ENCODE measurements at regions not wholly inside any gene's neighbourhood (a gene's known extent, or its start where the extent isn't known, plus 50 kb on each side); places are given as distances from the start of the nearest gene placed in this dataset.

DNA sequence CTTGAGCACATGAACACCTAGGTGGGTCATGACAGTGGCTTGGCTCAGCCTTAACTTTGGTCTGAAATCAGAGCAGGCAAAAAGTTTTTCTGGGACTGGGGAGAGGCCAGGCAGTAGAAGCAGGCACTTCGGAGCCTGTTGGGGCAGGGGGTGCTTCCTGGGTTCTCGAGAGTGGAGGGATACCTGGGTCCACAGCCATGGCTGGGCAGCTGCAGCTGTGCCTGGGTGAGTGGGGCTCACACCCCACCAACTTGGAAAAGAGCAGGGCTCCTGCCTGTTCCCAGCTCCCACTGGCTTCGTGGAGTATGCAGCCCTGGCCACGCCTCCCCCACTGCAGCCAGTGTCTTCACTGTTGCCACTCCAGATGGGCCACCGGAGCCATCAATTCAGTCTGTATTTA lies 56.4 kb upstream of the NUDT6 start:
- peaks cover 5% of the 10 kb centered on the region; the same call in 1 of the 2 replicates for H3K79me2 ChIP-seq (ENCODE audit: insufficient read depth, low read length)
- no peaks in the 10 kb centered on the region for H3K4me1 ChIP-seq (ENCODE audit: insufficient read depth, low read length)
- DNase-seq: no peak
- no peak overlapping the region; a peak in 1 of 4 replicates for H3K4me3 ChIP-seq (ENCODE audit: low read depth in 1 of 2, low read length in 2 of 2)
- H3K27me3 ChIP-seq (ENCODE audit: insufficient read depth, low read length, poor library complexity): no peaks in the 10 kb centered on the region
- TF ChIP-seq, protein P1, sequence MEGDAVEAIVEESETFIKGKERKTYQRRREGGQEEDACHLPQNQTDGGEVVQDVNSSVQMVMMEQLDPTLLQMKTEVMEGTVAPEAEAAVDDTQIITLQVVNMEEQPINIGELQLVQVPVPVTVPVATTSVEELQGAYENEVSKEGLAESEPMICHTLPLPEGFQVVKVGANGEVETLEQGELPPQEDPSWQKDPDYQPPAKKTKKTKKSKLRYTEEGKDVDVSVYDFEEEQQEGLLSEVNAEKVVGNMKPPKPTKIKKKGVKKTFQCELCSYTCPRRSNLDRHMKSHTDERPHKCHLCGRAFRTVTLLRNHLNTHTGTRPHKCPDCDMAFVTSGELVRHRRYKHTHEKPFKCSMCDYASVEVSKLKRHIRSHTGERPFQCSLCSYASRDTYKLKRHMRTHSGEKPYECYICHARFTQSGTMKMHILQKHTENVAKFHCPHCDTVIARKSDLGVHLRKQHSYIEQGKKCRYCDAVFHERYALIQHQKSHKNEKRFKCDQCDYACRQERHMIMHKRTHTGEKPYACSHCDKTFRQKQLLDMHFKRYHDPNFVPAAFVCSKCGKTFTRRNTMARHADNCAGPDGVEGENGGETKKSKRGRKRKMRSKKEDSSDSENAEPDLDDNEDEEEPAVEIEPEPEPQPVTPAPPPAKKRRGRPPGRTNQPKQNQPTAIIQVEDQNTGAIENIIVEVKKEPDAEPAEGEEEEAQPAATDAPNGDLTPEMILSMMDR (IDR thresholded peaks at IDR 0.05; ENCODE audit: borderline replicate concordance, extremely low read depth, low read length, poor library complexity, severe bottlenecking): no peak
- no peak for TF ChIP-seq EZH2 (IDR thresholded peaks at IDR 0.05; ENCODE audit: borderline replicate concordance, low read depth, low read length, severe bottlenecking)
- H4K20me1 ChIP-seq (ENCODE audit: insufficient read depth, low read length): no peaks in the 10 kb centered on the region
- H3K9me3 ChIP-seq (ENCODE audit: insufficient read depth, low read length, severe bottlenecking): peaks cover 28% of the 10 kb centered on the region
- no peak for ATAC-seq (ENCODE audit: insufficient read depth, low read depth)
- H3K4me2 ChIP-seq (ENCODE audit: insufficient read depth, low read length): no peak overlapping the region
- no peak overlapping the region for H3K9ac ChIP-seq (ENCODE audit: low read depth, low read length)
- no peak overlapping the region for H3K27ac ChIP-seq (ENCODE audit: low read length)
- H3K36me3 ChIP-seq (ENCODE audit: insufficient read depth, low read length): peaks cover 77% of the 10 kb centered on the region
- H2AFZ ChIP-seq (ENCODE audit: low read depth, low read length): no peak overlapping the region

DNA sequence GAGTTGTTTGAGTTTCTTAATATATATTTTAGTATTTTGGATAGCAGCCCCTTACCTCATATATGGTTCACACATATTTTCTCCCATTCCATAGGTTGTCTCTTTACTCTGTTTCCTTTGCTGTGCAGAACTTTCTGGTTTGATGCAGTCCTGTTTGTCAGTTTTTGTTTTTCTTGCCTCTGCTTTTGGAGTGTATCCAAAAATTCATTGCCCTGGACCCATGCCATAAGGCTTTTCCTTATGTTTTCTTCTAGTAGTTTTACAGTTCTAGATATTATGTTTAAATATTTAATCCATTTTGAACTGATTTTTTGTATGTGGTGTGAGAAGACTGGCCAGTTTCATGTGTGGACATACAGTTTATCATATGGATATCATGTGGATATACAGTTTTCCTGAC lies 58.5 kb upstream of the NUDT6 start:
- Histone ChIP-seq H3K36me3 (ENCODE audit: insufficient read depth, low read length) (peaks cover 78% of the 10 kb centered on the region), H3K9me3 (ENCODE audit: insufficient read depth, low read length, severe bottlenecking) (peaks cover 22% of the 10 kb centered on the region)
- no peak for ATAC-seq (ENCODE audit: insufficient read depth, low read depth)

DNA sequence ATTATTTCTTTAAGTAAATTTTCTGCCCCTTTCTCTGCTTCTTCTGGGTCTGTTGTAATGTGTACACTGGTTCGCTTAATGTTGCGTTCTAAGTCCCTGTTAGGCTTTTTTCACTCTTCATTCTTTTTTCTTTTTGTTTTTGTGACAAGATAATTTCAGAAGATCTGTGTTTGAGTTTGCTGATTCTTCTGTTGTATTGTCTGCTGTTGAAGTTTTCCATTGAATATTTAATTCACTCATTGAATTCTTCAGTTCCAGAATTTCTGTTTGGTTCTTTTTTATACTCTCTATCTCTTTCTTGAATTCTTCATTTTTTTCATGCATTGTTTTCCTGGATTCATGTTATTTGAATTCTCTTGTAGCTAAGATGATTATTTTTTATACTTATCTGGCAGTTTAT lies 66.3 kb upstream of the NUDT6 start:
- Histone ChIP-seq H3K4me1 (ENCODE audit: insufficient read depth, low read length) (no peaks in the 10 kb centered on the region), H3K9me3 (ENCODE audit: insufficient read depth, low read length, severe bottlenecking) (peaks cover 21% of the 10 kb centered on the region), H3K4me3 (ENCODE audit: low read depth in 1 of 2, low read length in 2 of 2) (no peak overlapping the region), H3K4me2 (ENCODE audit: insufficient read depth, low read length) (no peak overlapping the region), H3K79me2 (ENCODE audit: insufficient read depth, low read length) (peaks cover 13% of the 10 kb centered on the region; the same call in 1 of the 2 replicates), H3K27ac (ENCODE audit: low read length) (no peak overlapping the region), H3K9ac (ENCODE audit: low read depth, low read length) (no peak overlapping the region), H3K36me3 (ENCODE audit: insufficient read depth, low read length) (peaks cover 56% of the 10 kb centered on the region), H3K27me3 (ENCODE audit: insufficient read depth, low read length, poor library complexity) (no peaks in the 10 kb centered on the region), H2AFZ (ENCODE audit: low read depth, low read length) (no peak overlapping the region), H4K20me1 (ENCODE audit: insufficient read depth, low read length) (no peaks in the 10 kb centered on the region)
- ATAC-seq (ENCODE audit: insufficient read depth, low read depth): no peak
- no peak for DNase-seq
- no peak for TF ChIP-seq EZH2 (IDR thresholded peaks at IDR 0.05; ENCODE audit: borderline replicate concordance, low read depth, low read length, severe bottlenecking)
- TF ChIP-seq, protein P1 (IDR thresholded peaks at IDR 0.05; ENCODE audit: borderline replicate concordance, extremely low read depth, low read length, poor library complexity, severe bottlenecking): no peak

More for the DNA sequence above, 58.5 kb upstream of the NUDT6 start:
- DNase-seq: no peak
- no peak overlapping the region for H3K27ac ChIP-seq (ENCODE audit: low read length)
- no peaks in the 10 kb centered on the region for H3K4me1 ChIP-seq (ENCODE audit: insufficient read depth, low read length)
- H3K27me3 ChIP-seq (ENCODE audit: insufficient read depth, low read length, poor library complexity): no peaks in the 10 kb centered on the region
- no peak overlapping the region for H3K4me2 ChIP-seq (ENCODE audit: insufficient read depth, low read length)
- no peak overlapping the region for H3K9ac ChIP-seq (ENCODE audit: low read depth, low read length)
- no peak overlapping the region for H2AFZ ChIP-seq (ENCODE audit: low read depth, low read length)
- no peak overlapping the region for H3K4me3 ChIP-seq (ENCODE audit: low read depth in 1 of 2, low read length in 2 of 2)
- TF ChIP-seq, protein P1 (IDR thresholded peaks at IDR 0.05; ENCODE audit: borderline replicate concordance, extremely low read depth, low read length, poor library complexity, severe bottlenecking): no peak
- TF ChIP-seq EZH2 (IDR thresholded peaks at IDR 0.05; ENCODE audit: borderline replicate concordance, low read depth, low read length, severe bottlenecking): no peak
- peaks cover 8% of the 10 kb centered on the region; the same call in 1 of the 2 replicates for H3K79me2 ChIP-seq (ENCODE audit: insufficient read depth, low read length)
- no peaks in the 10 kb centered on the region for H4K20me1 ChIP-seq (ENCODE audit: insufficient read depth, low read length)

DNA sequence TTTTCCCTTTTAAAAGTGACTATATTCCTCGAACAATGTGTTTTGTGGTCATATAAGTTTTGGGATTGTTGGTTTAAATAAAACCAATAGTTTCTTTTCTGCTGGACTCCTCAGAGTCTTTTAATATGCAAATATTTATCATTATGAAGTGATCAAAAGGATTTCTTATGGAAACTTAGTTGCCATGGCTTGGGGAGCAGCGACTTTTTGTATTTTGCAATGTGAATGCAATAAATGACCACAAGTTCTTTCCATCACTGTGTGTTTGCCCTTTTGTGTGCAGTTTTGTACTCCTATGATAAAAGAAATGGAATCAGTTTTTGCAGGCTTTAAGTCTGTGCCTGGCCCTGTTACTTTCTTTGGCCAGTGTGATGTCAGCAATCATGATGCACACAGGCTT lies 68.5 kb upstream of the NUDT6 start:
- TF ChIP-seq EZH2 (IDR thresholded peaks at IDR 0.05; ENCODE audit: borderline replicate concordance, low read depth, low read length, severe bottlenecking): no peak
- TF ChIP-seq, protein P1 (IDR thresholded peaks at IDR 0.05; ENCODE audit: borderline replicate concordance, extremely low read depth, low read length, poor library complexity, severe bottlenecking): no peak
- DNase-seq (no peak), ATAC-seq (ENCODE audit: insufficient read depth, low read depth) (no peak)
- H2AFZ ChIP-seq (ENCODE audit: low read depth, low read length): no peak overlapping the region
- no peak overlapping the region for H3K4me2 ChIP-seq (ENCODE audit: insufficient read depth, low read length)
- peaks cover 51% of the 10 kb centered on the region for H3K36me3 ChIP-seq (ENCODE audit: insufficient read depth, low read length)
- H3K4me1 ChIP-seq (ENCODE audit: insufficient read depth, low read length): no peaks in the 10 kb centered on the region
- peaks cover 8% of the 10 kb centered on the region; the same call in 1 of the 2 replicates for H3K79me2 ChIP-seq (ENCODE audit: insufficient read depth, low read length)
- no peak overlapping the region for H3K9ac ChIP-seq (ENCODE audit: low read depth, low read length)
- no peaks in the 10 kb centered on the region for H4K20me1 ChIP-seq (ENCODE audit: insufficient read depth, low read length)
- no peaks in the 10 kb centered on the region for H3K27me3 ChIP-seq (ENCODE audit: insufficient read depth, low read length, poor library complexity)
- H3K4me3 ChIP-seq (ENCODE audit: low read depth in 1 of 2, low read length in 2 of 2): no peak overlapping the region
- no peak overlapping the region for H3K27ac ChIP-seq (ENCODE audit: low read length)
- H3K9me3 ChIP-seq (ENCODE audit: insufficient read depth, low read length, severe bottlenecking): peaks cover 21% of the 10 kb centered on the region
